Lung (tissue), 11 donors: ENCODE measurements at regions not wholly inside any gene's neighbourhood (a gene's known extent, or its start where the extent isn't known, plus 50 kb on each side); places are given as distances from the start of the nearest gene placed in this dataset.

Experiments used
- ATAC-seq: fragments of 200-7000 bp; cut with Tn5 transposase; one replicate; pipeline ENCODE4 v1.9.1; 2020; ENCODE audit warnings: moderate number of reproducible peaks; ENCODE audit not compliant: insufficient read depth, low FRiP score
- DNase-seq, 3 donors: peaks; one replicate each; pipeline ENCODE4 v3.0.0-alpha.2; 2013 to 2017
- H3K27ac ChIP-seq, 2 donors: one replicate each; pipeline ENCODE4 v1.5.1; 2013; ENCODE audit warnings: mild to moderate bottlenecking in 2 of 2, moderate library complexity in 2 of 2, control low read depth in 1 of 2, inconsistent platforms in 1 of 2, low read depth in 1 of 2, low read length in 1 of 2
- H3K27me3 ChIP-seq, 3 donors: one replicate each; pipeline ENCODE4 v1.5.1; 2013; ENCODE audit warnings: low read length in 2 of 3; ENCODE audit not compliant: control insufficient read depth in 3 of 3, insufficient read depth in 3 of 3
- H3K36me3 ChIP-seq, 4 donors: one replicate each; pipeline ENCODE4 v1.5.1; 2013; ENCODE audit warnings: low read length in 4 of 4, mild to moderate bottlenecking in 1 of 4, moderate library complexity in 1 of 4; ENCODE audit not compliant: control insufficient read depth in 4 of 4, insufficient read depth in 4 of 4
- H3K4me1 ChIP-seq, 5 donors: one replicate each; pipeline ENCODE4 v1.5.1; 2013; ENCODE audit warnings: low read length in 5 of 5, mild to moderate bottlenecking in 2 of 5, moderate library complexity in 1 of 5; ENCODE audit not compliant: control insufficient read depth in 5 of 5, insufficient read depth in 5 of 5
- H3K4me3 ChIP-seq: one replicate; pipeline ENCODE4 v1.5.1; 2013; ENCODE audit warnings: mild to moderate bottlenecking, control low read depth, moderate library complexity
- H3K9ac ChIP-seq, 2 donors: one replicate each; pipeline ENCODE4 v1.5.1; 2013; ENCODE audit warnings: low read length in 2 of 2, control low read depth in 1 of 2; ENCODE audit not compliant: insufficient read depth in 1 of 2
- H3K9me3 ChIP-seq, 4 donors: one replicate each; pipeline ENCODE4 v1.5.1; 2013; ENCODE audit warnings: low read length in 3 of 4, mild to moderate bottlenecking in 1 of 4, moderate library complexity in 1 of 4; ENCODE audit not compliant: control insufficient read depth in 4 of 4, insufficient read depth in 3 of 4
- CTCF ChIP-seq: IDR thresholded peaks from 2 replicates; pipeline ENCODE4 v1.5.1; 2012; ENCODE audit warnings: mild to moderate bottlenecking; ENCODE audit errors: control extremely low read depth, extremely low read depth
- WGBS, 2 donors: extraction: QIAGEN DNeasy Blood & Tissue Kit; methylation state at CpG; one replicate each; pipeline ENCODE4 v1.1.7; 2013; 5-methylcytosine and 5-hydroxymethylcytosine counted together
- donor health status: control.
- donor health status: control.
- donor health status: Bipolar disorder and iron deficiency.
- donor health status: healthy.
- donor health status: DM: yes; HTN: yes; CAD: no.

GRCh38 chr4:24422644-24423043 lies 161.7 kb downstream of the DHX15 start:
- no peak overlapping the region for H3K9ac ChIP-seq
- DNase-seq (no peak), ATAC-seq (no peak)
- H3K9me3 ChIP-seq = no peaks in the 10 kb centered on the region
- H3K4me1 ChIP-seq = peaks cover 0 to 5% (median 0%) of the 10 kb centered on the region in 5 donors
- WGBS, 2 donors = 90 to 93% methylated on average over 2 of the region's 2 CpGs
- H3K36me3 ChIP-seq = no peaks in the 10 kb centered on the region
- H3K27ac ChIP-seq = no peak overlapping the region
- H3K27me3 ChIP-seq = no peaks in the 10 kb centered on the region
- H3K4me3 ChIP-seq = no peak overlapping the region
- TF ChIP-seq CTCF = no peak

- TF ChIP-seq CTCF = peak; percentile 71
- DNase-seq (peak; percentile 71 to 83 (median 80)), ATAC-seq (peak; percentile 76)
- no peaks in the 10 kb centered on the region for H3K27me3 ChIP-seq
- H3K36me3 ChIP-seq = no peaks in the 10 kb centered on the region
- no peak overlapping the region for H3K4me3 ChIP-seq
- 7% methylated on average over 8 of the region's 8 CpGs for WGBS, 2 donors
- H3K27ac ChIP-seq = no peak overlapping the region
- H3K9ac ChIP-seq = no peak overlapping the region
- no peaks in the 10 kb centered on the region for H3K9me3 ChIP-seq
- peaks cover 0 to 5% (median 0%) of the 10 kb centered on the region in 5 donors for H3K4me1 ChIP-seq
These were observed 164.9 kb downstream of the DHX15 start for GRCh38 chr4:24419181-24420034.

- DNase-seq (peak in 1 of 3 donors; percentile 31), ATAC-seq (no peak)
- H3K27ac ChIP-seq = no peak overlapping the region
- no peak for TF ChIP-seq CTCF
- H3K36me3 ChIP-seq = no peaks in the 10 kb centered on the region
- no peak overlapping the region for H3K9ac ChIP-seq
- H3K9me3 ChIP-seq = no peaks in the 10 kb centered on the region
- peaks cover 0 to 5% (median 0%) of the 10 kb centered on the region in 5 donors for H3K4me1 ChIP-seq
- no peak overlapping the region for H3K4me3 ChIP-seq
- H3K27me3 ChIP-seq = no peaks in the 10 kb centered on the region
These were observed 167.1 kb downstream of the DHX15 start for GRCh38 chr4:24417206-24417605.

GRCh38 chr4:24416293-24416692 lies 168.1 kb downstream of the DHX15 start:
- ATAC-seq (no peak), DNase-seq (no peak)
- no peak for TF ChIP-seq CTCF
- WGBS, 2 donors = 92 to 93% methylated on average over 5 of the region's 5 CpGs
- Histone ChIP-seq H3K27ac (no peak overlapping the region), H3K27me3 (no peaks in the 10 kb centered on the region), H3K9me3 (no peaks in the 10 kb centered on the region), H3K4me1 (peaks cover 0 to 5% (median 0%) of the 10 kb centered on the region in 5 donors), H3K36me3 (no peaks in the 10 kb centered on the region), H3K4me3 (no peak overlapping the region), H3K9ac (no peak overlapping the region)
